ENCODE measurements at regions not wholly inside any gene's neighbourhood (a gene's known extent, or its start where the extent isn't known, plus 50 kb on each side); places are given as distances from the start of the nearest gene placed in this dataset.

GRCh38 chr9:121598965-121599871 is 52.2 kb upstream of the DAB2IP start (continued):
- TF ChIP-seq TCF7L2 (IDR thresholded peaks at IDR 0.05; ENCODE audit: low read depth, low read length): no peak
- peak; percentile 68 for TF ChIP-seq ZFX (CRISPR knock-in tag; IDR thresholded peaks at IDR 0.05; ENCODE audit: low read depth)
- no peak for TF ChIP-seq ZNF33B (CRISPR knock-in tag; IDR thresholded peaks at IDR 0.05)
- TF ChIP-seq, protein P1, sequence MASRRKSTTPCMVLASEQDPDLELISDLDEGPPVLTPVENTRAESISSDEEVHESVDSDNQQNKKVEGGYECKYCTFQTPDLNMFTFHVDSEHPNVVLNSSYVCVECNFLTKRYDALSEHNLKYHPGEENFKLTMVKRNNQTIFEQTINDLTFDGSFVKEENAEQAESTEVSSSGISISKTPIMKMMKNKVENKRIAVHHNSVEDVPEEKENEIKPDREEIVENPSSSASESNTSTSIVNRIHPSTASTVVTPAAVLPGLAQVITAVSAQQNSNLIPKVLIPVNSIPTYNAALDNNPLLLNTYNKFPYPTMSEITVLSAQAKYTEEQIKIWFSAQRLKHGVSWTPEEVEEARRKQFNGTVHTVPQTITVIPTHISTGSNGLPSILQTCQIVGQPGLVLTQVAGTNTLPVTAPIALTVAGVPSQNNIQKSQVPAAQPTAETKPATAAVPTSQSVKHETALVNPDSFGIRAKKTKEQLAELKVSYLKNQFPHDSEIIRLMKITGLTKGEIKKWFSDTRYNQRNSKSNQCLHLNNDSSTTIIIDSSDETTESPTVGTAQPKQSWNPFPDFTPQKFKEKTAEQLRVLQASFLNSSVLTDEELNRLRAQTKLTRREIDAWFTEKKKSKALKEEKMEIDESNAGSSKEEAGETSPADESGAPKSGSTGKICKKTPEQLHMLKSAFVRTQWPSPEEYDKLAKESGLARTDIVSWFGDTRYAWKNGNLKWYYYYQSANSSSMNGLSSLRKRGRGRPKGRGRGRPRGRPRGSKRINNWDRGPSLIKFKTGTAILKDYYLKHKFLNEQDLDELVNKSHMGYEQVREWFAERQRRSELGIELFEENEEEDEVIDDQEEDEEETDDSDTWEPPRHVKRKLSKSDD (CRISPR knock-in tag; IDR thresholded peaks at IDR 0.05; ENCODE audit: low read depth): no peak
- no peak for TF ChIP-seq MIER2 (CRISPR knock-in tag; IDR thresholded peaks at IDR 0.05)
- TF ChIP-seq HES4 (CRISPR knock-in tag; IDR thresholded peaks at IDR 0.05; ENCODE audit: borderline replicate concordance): 0 out of 2 replicates have a peak, but pooled peaks have one; percentile 27
- TF ChIP-seq ZNF264 (CRISPR knock-in tag; IDR thresholded peaks at IDR 0.05): no peak
- TF ChIP-seq, protein P2, sequence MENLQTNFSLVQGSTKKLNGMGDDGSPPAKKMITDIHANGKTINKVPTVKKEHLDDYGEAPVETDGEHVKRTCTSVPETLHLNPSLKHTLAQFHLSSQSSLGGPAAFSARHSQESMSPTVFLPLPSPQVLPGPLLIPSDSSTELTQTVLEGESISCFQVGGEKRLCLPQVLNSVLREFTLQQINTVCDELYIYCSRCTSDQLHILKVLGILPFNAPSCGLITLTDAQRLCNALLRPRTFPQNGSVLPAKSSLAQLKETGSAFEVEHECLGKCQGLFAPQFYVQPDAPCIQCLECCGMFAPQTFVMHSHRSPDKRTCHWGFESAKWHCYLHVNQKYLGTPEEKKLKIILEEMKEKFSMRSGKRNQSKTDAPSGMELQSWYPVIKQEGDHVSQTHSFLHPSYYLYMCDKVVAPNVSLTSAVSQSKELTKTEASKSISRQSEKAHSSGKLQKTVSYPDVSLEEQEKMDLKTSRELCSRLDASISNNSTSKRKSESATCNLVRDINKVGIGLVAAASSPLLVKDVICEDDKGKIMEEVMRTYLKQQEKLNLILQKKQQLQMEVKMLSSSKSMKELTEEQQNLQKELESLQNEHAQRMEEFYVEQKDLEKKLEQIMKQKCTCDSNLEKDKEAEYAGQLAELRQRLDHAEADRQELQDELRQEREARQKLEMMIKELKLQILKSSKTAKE (CRISPR knock-in tag; IDR thresholded peaks at IDR 0.05; ENCODE audit: borderline replicate concordance): no peak
- TF ChIP-seq, protein P3, sequence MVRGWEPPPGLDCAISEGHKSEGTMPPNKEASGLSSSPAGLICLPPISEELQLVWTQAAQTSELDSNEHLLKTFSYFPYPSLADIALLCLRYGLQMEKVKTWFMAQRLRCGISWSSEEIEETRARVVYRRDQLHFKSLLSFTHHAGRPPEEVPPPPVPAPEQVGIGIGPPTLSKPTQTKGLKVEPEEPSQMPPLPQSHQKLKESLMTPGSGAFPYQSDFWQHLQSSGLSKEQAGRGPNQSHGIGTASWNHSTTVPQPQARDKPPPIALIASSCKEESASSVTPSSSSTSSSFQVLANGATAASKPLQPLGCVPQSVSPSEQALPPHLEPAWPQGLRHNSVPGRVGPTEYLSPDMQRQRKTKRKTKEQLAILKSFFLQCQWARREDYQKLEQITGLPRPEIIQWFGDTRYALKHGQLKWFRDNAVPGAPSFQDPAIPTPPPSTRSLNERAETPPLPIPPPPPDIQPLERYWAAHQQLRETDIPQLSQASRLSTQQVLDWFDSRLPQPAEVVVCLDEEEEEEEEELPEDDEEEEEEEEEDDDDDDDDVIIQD (CRISPR knock-in tag; IDR thresholded peaks at IDR 0.05; ENCODE audit: low read depth): no peak
- TF ChIP-seq ZNF234 (CRISPR knock-in tag; conservative IDR thresholded peaks at IDR 0.05): 0 out of 2 replicates have a peak, but pooled peaks have one; percentile 50
- TF ChIP-seq ZSCAN20 (CRISPR knock-in tag; IDR thresholded peaks at IDR 0.05; ENCODE audit: borderline replicate concordance): no peak
- 0 out of 2 replicates have a peak, but pooled peaks have one; percentile 41 for TF ChIP-seq POLR2G (IDR thresholded peaks at IDR 0.05; ENCODE audit: low read depth, low read length)
- no peak for TF ChIP-seq ZNF460 (CRISPR knock-in tag; IDR thresholded peaks at IDR 0.05; ENCODE audit: borderline replicate concordance)
- peak; percentile 65; the same call in 1 of the 2 replicates for TF ChIP-seq SP4 (CRISPR knock-in tag; IDR thresholded peaks at IDR 0.05)
- TF ChIP-seq BRCA1 (CRISPR knock-in tag; IDR thresholded peaks at IDR 0.05): no peak
- TF ChIP-seq, protein P4, sequence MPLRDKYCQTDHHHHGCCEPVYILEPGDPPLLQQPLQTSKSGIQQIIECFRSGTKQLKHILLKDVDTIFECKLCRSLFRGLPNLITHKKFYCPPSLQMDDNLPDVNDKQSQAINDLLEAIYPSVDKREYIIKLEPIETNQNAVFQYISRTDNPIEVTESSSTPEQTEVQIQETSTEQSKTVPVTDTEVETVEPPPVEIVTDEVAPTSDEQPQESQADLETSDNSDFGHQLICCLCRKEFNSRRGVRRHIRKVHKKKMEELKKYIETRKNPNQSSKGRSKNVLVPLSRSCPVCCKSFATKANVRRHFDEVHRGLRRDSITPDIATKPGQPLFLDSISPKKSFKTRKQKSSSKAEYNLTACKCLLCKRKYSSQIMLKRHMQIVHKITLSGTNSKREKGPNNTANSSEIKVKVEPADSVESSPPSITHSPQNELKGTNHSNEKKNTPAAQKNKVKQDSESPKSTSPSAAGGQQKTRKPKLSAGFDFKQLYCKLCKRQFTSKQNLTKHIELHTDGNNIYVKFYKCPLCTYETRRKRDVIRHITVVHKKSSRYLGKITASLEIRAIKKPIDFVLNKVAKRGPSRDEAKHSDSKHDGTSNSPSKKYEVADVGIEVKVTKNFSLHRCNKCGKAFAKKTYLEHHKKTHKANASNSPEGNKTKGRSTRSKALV (CRISPR knock-in tag; IDR thresholded peaks at IDR 0.05): peak; percentile 25; the same call in 1 of the 2 replicates
- TF ChIP-seq, protein P5, sequence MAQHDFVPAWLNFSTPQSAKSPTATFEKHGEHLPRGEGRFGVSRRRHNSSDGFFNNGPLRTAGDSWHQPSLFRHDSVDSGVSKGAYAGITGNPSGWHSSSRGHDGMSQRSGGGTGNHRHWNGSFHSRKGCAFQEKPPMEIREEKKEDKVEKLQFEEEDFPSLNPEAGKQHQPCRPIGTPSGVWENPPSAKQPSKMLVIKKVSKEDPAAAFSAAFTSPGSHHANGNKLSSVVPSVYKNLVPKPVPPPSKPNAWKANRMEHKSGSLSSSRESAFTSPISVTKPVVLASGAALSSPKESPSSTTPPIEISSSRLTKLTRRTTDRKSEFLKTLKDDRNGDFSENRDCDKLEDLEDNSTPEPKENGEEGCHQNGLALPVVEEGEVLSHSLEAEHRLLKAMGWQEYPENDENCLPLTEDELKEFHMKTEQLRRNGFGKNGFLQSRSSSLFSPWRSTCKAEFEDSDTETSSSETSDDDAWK (CRISPR knock-in tag; IDR thresholded peaks at IDR 0.05): no peak
- TF ChIP-seq SIN3B (IDR thresholded peaks at IDR 0.05; ENCODE audit: low read length): no peak
